ENCODE measurements at regions not wholly inside any gene's neighbourhood (a gene's known extent, or its start where the extent isn't known, plus 50 kb on each side); places are given as distances from the start of the nearest gene placed in this dataset.

- TF ChIP-seq POLR2A (IDR thresholded peaks at IDR 0.05), result no peak
- no peak for TF ChIP-seq CTCF (IDR thresholded peaks at IDR 0.05)
- no peak for TF ChIP-seq EP300 (IDR thresholded peaks at IDR 0.05)
- no peak for TF ChIP-seq POLR2AphosphoS5 (IDR thresholded peaks at IDR 0.05)
Measured at GRCh38 chr10:78441010-78441409, 407.3 kb downstream of the RPS24 start.
